K562 (cell line): ENCODE measurements at regions not wholly inside any gene's neighbourhood (a gene's known extent, or its start where the extent isn't known, plus 50 kb on each side); places are given as distances from the start of the nearest gene placed in this dataset.

ENCODE experiments used
- FOXA1 ChIP-seq: fragments of 450-650 bp; IDR thresholded peaks from 2 replicates; pipeline ENCODE4 v1.6.1; 2016; ENCODE audit warnings: mild to moderate bottlenecking, borderline replicate concordance
- SRF ChIP-seq, 2 experiments: fragments of 250-450, 450-650 bp in 1 of 2; sonication (Bioruptor Pico) in 1 of 2; sonication (generic) in 1 of 2; formaldehyde crosslinking; IDR thresholded peaks; 2 replicates each; pipeline versions ENCODE4 v1.5.0 to v1.5.1; 2020 to 2022; ENCODE audit warnings: mild to moderate bottlenecking in 1 of 2, missing genetic modification reagents in 1 of 2
- TF ChIP-seq, protein P1 (sequence below), 3 experiments: IDR thresholded peaks in 2 of 3; conservative IDR thresholded peaks in 1 of 3; 2 replicates each; pipeline ENCODE4 v1.5.1; 2011 to 2012; ENCODE audit warnings: low read length in 3 of 3, mild to moderate bottlenecking in 3 of 3, control low read depth in 2 of 3, improper control_type of control experiment in 1 of 3, inconsistent platforms in 1 of 3, low read depth in 1 of 3, mixed read lengths in 1 of 3, moderate library complexity in 1 of 3; ENCODE audit not compliant: insufficient read depth in 2 of 3

DNA sequence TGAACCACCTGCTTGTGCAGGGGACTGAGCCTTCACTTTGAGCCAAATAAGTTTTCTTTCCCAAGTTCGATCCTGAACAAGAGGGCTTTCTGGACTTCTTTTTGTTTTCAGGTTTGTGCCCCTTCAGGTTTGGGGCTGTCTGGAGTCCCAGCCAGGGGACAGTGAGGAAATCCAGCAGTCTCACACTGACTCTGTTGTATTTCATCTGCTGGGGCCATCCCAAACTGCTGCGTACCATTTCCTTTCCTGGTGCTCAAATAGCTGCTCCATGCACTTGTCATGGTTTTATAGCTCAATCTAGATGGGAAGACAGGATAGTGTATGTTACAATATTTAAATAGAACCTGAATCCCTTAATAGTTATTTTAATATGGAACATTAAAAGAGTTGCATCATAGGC lies 66.3 kb upstream of the IGLL5 start:
- TF ChIP-seq, protein P1, sequence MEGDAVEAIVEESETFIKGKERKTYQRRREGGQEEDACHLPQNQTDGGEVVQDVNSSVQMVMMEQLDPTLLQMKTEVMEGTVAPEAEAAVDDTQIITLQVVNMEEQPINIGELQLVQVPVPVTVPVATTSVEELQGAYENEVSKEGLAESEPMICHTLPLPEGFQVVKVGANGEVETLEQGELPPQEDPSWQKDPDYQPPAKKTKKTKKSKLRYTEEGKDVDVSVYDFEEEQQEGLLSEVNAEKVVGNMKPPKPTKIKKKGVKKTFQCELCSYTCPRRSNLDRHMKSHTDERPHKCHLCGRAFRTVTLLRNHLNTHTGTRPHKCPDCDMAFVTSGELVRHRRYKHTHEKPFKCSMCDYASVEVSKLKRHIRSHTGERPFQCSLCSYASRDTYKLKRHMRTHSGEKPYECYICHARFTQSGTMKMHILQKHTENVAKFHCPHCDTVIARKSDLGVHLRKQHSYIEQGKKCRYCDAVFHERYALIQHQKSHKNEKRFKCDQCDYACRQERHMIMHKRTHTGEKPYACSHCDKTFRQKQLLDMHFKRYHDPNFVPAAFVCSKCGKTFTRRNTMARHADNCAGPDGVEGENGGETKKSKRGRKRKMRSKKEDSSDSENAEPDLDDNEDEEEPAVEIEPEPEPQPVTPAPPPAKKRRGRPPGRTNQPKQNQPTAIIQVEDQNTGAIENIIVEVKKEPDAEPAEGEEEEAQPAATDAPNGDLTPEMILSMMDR (IDR thresholded peaks at IDR 0.05 in 2 of 3, conservative IDR thresholded peaks at IDR 0.05 in 1 of 3; ENCODE audit: insufficient read depth in 2 of 3, low read depth in 1 of 3, low read length in 3 of 3): no peak
- TF ChIP-seq SRF (CRISPR knock-in tag; IDR thresholded peaks at IDR 0.05): no peak
- TF ChIP-seq FOXA1: no peak
